ENCODE measurements at regions not wholly inside any gene's neighbourhood (a gene's known extent, or its start where the extent isn't known, plus 50 kb on each side); places are given as distances from the start of the nearest gene placed in this dataset.

- Histone ChIP-seq H3K4me1 (ENCODE audit: insufficient read depth, low read length) (no peaks in the 10 kb centered on the region), H3K9me3 (ENCODE audit: insufficient read depth, low read depth, low read length) (no peaks in the 10 kb centered on the region), H3K4me3 (ENCODE audit: insufficient read depth, low read depth, low read length) (no peak overlapping the region), H3K27ac (ENCODE audit: low read depth, low read length) (no peak overlapping the region), H3K4me2 (ENCODE audit: low read length) (no peak overlapping the region), H3K9ac (ENCODE audit: low read length) (no peak overlapping the region), H3K27me3 (ENCODE audit: insufficient read depth, low read length) (no peaks in the 10 kb centered on the region), H2AFZ (ENCODE audit: low read depth, low read length) (no peak overlapping the region), H3K36me3 (ENCODE audit: insufficient read depth, low read length) (no peaks in the 10 kb centered on the region), H3K79me2 (ENCODE audit: insufficient read depth, low read length) (no peaks in the 10 kb centered on the region), H4K20me1 (ENCODE audit: insufficient read depth, low read length) (no peaks in the 10 kb centered on the region)
- Mint-ChIP-seq H3K9me3 (ENCODE audit: unreplicated experiment) (peaks cover 4% of the 10 kb centered on the region), H3K27me3 (ENCODE audit: low read depth, unreplicated experiment) (no peaks in the 10 kb centered on the region), H3K4me1 (ENCODE audit: low read depth, unreplicated experiment) (peaks cover 4% of the 10 kb centered on the region), H3K27ac (ENCODE audit: unreplicated experiment) (no peak overlapping the region), H3K36me3 (ENCODE audit: low read depth, unreplicated experiment) (no peaks in the 10 kb centered on the region), H3K4me3 (ENCODE audit: unreplicated experiment) (no peak overlapping the region)
- FAIRE-seq: no peak
- DNase-seq (ENCODE audit: low read depth): no peak
- TF ChIP-seq CTCF (IDR thresholded peaks at IDR 0.05; ENCODE audit: insufficient read depth, low read depth, low read length) (no peak), EZH2 (IDR thresholded peaks at IDR 0.05; ENCODE audit: insufficient read depth, low read length) (no peak)
Observed at GRCh38 chr7:116363637-116364432, 135.7 kb upstream of the CAV2 start.

- FAIRE-seq (no peak), DNase-seq (ENCODE audit: low read depth) (no peak)
- no peaks in the 10 kb centered on the region for H3K4me1 ChIP-seq (ENCODE audit: insufficient read depth, low read length)
- H3K9ac ChIP-seq (ENCODE audit: low read length): no peak overlapping the region
- no peaks in the 10 kb centered on the region for H3K9me3 ChIP-seq (ENCODE audit: insufficient read depth, low read depth, low read length)
- H3K79me2 ChIP-seq (ENCODE audit: insufficient read depth, low read length): no peaks in the 10 kb centered on the region
- H3K9me3 Mint-ChIP-seq (ENCODE audit: unreplicated experiment): peaks cover 4% of the 10 kb centered on the region
- no peak overlapping the region for H3K27ac ChIP-seq (ENCODE audit: low read depth, low read length)
- no peak overlapping the region for H2AFZ ChIP-seq (ENCODE audit: low read depth, low read length)
- no peaks in the 10 kb centered on the region for H3K36me3 Mint-ChIP-seq (ENCODE audit: low read depth, unreplicated experiment)
- peaks cover 4% of the 10 kb centered on the region for H3K4me1 Mint-ChIP-seq (ENCODE audit: low read depth, unreplicated experiment)
- H3K4me3 Mint-ChIP-seq (ENCODE audit: unreplicated experiment): no peak overlapping the region
- H3K27ac Mint-ChIP-seq (ENCODE audit: unreplicated experiment): no peak overlapping the region
- H3K27me3 ChIP-seq (ENCODE audit: insufficient read depth, low read length): no peaks in the 10 kb centered on the region
- no peaks in the 10 kb centered on the region for H3K27me3 Mint-ChIP-seq (ENCODE audit: low read depth, unreplicated experiment)
- H3K36me3 ChIP-seq (ENCODE audit: insufficient read depth, low read length): no peaks in the 10 kb centered on the region
- TF ChIP-seq EZH2 (IDR thresholded peaks at IDR 0.05; ENCODE audit: insufficient read depth, low read length) (no peak), CTCF (IDR thresholded peaks at IDR 0.05; ENCODE audit: insufficient read depth, low read depth, low read length) (no peak)
- no peak overlapping the region for H3K4me2 ChIP-seq (ENCODE audit: low read length)
- H4K20me1 ChIP-seq (ENCODE audit: insufficient read depth, low read length): no peaks in the 10 kb centered on the region
- no peak overlapping the region for H3K4me3 ChIP-seq (ENCODE audit: insufficient read depth, low read depth, low read length)
Observed at GRCh38 chr7:116364469-116364868, 135.1 kb upstream of the CAV2 start.

- Mint-ChIP-seq H3K27ac (ENCODE audit: unreplicated experiment) (no peak overlapping the region), H3K4me3 (ENCODE audit: unreplicated experiment) (no peak overlapping the region), H3K27me3 (ENCODE audit: low read depth, unreplicated experiment) (no peaks in the 10 kb centered on the region), H3K4me1 (ENCODE audit: low read depth, unreplicated experiment) (peaks cover 4% of the 10 kb centered on the region), H3K9me3 (ENCODE audit: unreplicated experiment) (peaks cover 11% of the 10 kb centered on the region), H3K36me3 (ENCODE audit: low read depth, unreplicated experiment) (peaks cover under 1% of the 10 kb centered on the region)
- H3K27me3 ChIP-seq (ENCODE audit: insufficient read depth, low read length): no peaks in the 10 kb centered on the region
- no peak overlapping the region for H2AFZ ChIP-seq (ENCODE audit: low read depth, low read length)
- TF ChIP-seq CTCF (IDR thresholded peaks at IDR 0.05; ENCODE audit: insufficient read depth, low read depth, low read length): no peak
- no peak for TF ChIP-seq EZH2 (IDR thresholded peaks at IDR 0.05; ENCODE audit: insufficient read depth, low read length)
- no peak overlapping the region for H3K4me3 ChIP-seq (ENCODE audit: insufficient read depth, low read depth, low read length)
- no peak overlapping the region for H3K9ac ChIP-seq (ENCODE audit: low read length)
- H3K27ac ChIP-seq (ENCODE audit: low read depth, low read length): no peak overlapping the region
- no peaks in the 10 kb centered on the region for H3K9me3 ChIP-seq (ENCODE audit: insufficient read depth, low read depth, low read length)
- H3K4me2 ChIP-seq (ENCODE audit: low read length): no peak overlapping the region
- H3K4me1 ChIP-seq (ENCODE audit: insufficient read depth, low read length): no peaks in the 10 kb centered on the region
- no peak for DNase-seq (ENCODE audit: low read depth)
- no peak for FAIRE-seq
- H4K20me1 ChIP-seq (ENCODE audit: insufficient read depth, low read length): no peaks in the 10 kb centered on the region
- H3K36me3 ChIP-seq (ENCODE audit: insufficient read depth, low read length): no peaks in the 10 kb centered on the region
- no peaks in the 10 kb centered on the region for H3K79me2 ChIP-seq (ENCODE audit: insufficient read depth, low read length)
Observed at GRCh38 chr7:116365797-116366196, 133.7 kb upstream of the CAV2 start.
